GM18517 (cell line): ENCODE measurements at regions not wholly inside any gene's neighbourhood (a gene's known extent, or its start where the extent isn't known, plus 50 kb on each side); places are given as distances from the start of the nearest gene placed in this dataset.

ENCODE experiments used
- ATAC-seq: cut with Tn5 transposase; IDR thresholded peaks from one replicate; pipeline ENCODE4 v1.9.1; 2021; ENCODE audit warnings: mild to moderate bottlenecking, moderate library complexity; ENCODE audit not compliant: unreplicated experiment

GRCh38 chr7:142420554-142421362 is 162.9 kb upstream of the PRSS58 start:
- no peak for ATAC-seq

- no peak for ATAC-seq
Measured at GRCh38 chr7:142418326-142418725, 160.5 kb upstream of the PRSS58 start.

GRCh38 chr7:142414915-142415314 is 157.1 kb upstream of the PRSS58 start:
- no peak for ATAC-seq

DNA sequence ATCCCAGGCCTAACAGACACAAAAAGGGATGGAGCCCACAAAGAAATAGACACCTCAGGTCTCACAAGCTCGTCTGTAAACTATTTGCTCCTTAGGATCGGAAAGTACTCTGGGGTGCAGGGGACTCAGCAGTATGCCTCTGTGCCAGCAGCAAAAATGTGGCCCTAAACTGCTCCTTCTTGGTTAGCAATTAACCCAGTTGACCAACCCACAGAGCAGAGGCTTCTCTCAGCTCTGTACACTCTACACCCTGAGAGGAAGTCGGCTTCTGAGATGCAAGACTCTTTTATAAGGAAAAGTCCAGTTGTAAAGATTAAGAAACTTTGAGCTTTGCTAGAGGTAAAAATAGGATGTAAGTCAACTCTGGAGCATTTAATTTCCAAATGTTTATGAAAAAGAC is 156.3 kb upstream of the PRSS58 start:
- ATAC-seq: no peak

DNA sequence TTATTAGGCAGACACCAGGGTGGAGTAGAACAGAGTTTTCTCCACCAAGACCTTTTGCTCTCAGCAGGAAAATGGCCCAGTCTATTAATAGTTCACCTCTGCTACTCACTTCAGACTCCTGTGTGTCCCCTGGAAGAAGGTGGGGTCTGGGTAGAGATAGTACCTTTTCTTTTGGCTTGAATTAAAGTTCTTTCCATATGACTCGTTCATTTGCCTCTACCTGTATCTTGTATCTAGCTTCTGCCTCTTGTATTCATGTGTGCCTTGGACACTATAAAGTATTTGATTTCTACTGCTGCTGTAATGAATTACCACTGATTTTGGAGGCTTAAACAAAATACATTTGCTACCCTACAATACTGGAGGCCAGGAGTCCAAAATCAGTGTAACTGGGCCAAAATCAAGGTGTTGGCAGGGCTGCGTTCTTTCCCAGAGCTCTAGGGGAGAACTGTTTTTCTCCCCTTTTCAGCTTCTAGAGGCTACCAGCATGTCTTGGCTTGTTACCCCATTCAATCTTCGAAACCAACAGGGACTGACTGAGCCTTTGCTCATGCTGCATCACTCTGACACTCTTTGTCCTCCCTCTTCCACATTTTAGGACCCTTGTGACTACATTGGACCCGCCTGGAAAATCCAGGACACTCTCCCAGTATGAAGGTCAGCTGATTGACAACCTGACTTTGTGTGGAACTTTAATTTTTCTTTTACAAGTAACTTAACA is 155.6 kb upstream of the PRSS58 start:
- no peak for ATAC-seq

DNA sequence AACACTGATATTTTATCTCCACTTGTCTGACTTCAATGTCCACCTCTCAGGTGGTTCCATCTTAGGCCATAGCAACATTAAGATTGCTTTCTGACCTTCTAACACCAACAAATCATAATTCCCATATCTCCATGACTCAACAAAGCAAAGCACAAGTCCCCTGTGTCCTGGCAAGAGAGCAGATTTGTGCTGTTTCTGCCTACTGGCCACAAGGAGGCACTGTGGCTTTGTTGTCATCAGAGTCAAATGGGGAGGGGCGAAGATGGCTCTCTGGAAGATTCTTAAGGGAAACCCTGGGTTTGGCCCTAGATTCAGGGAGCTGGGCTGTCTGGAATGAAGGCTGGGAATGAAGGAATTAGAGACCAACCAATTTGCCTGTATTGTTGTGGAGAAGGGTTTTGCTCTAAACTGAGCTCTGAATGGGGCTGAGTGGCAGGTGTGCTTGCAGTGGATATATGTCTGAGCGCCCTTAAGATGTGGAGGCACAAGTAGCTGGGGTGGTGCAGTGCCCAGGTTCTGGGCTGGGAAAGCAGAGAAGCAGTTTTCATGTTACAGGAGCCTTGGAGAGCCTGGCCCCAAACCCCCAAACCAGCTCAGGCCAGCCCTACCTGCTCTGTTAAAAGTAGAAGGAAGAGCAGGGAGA is 154.8 kb upstream of the PRSS58 start:
- ATAC-seq: peak; percentile 91

DNA sequence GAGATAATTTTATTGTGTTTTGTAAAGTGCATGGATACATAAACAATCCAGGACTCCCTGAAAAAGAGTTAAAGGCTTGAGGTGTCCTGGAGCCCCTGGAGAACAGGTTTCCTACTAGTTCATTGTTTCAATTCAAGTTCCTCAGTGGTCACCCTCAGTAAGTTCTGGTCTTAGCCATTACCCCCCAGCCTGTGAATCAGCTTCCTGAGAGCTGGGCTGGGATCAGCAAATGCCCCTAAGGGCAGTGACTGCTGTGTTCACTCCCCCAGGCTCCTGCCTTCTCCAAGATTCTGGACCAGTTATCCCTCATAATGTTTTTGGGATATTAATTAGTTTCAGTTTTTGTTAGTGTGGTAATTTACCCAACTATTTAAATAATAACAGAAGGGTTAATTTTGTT is 151.6 kb upstream of the PRSS58 start:
- ATAC-seq: no peak

DNA sequence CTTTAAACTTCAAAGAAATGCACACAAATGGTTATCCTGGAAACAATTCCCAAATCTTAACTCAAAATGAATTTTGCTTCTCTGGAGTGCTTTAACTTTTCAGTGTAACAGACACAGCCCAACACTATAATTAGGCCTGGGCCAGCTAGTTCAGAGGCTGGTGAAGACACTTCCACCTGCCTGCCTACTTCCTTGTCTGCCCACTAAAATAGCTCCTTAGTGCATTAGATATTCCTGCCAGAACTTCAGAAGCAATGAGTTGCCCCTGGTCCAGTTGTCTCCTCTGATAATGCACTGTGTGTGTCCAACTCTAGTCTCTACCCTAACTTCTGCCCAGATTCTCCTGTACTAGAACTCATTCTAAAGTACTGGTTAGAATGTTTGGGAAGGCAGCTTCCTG is 150.9 kb upstream of the PRSS58 start:
- ATAC-seq: no peak

- ATAC-seq: no peak
Measured at GRCh38 chr7:142407939-142408570, 150.2 kb upstream of the PRSS58 start.

- ATAC-seq: no peak
Measured at GRCh38 chr7:142405122-142405765, 147.4 kb upstream of the PRSS58 start.

DNA sequence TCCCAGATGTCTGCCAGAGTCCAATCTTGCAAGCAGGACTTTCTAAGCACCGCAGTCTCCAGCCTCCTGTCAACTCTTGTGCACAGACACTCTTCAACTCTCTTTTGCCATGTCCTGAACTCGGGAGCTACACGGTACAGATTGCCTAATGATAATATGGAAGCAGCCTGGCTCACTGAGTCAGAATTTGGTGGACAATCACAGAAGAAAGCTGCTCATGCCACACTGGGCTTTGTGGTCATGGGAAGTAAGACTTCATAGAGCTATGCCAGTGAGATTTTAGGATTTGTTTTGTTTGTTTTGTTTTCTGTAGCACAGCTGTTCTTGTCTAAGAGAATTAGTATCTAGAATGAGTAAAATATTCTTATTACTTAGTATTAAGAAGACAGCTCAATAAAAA is 144.1 kb upstream of the PRSS58 start:
- ATAC-seq: no peak

DNA sequence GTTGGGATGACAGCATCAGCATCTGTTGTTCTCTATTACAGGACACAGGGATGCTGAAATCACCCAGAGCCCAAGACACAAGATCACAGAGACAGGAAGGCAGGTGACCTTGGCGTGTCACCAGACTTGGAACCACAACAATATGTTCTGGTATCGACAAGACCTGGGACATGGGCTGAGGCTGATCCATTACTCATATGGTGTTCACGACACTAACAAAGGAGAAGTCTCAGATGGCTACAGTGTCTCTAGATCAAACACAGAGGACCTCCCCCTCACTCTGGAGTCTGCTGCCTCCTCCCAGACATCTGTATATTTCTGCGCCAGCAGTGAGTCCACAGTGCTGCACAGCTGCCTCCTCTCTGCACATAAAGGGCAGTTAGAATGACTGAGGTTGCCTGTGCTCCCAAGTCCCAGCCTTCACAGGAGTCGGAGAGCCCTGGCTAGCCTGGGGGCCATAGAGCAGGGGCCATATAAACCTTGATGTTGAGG is 142.2 kb upstream of the PRSS58 start:
- no peak for ATAC-seq

DNA sequence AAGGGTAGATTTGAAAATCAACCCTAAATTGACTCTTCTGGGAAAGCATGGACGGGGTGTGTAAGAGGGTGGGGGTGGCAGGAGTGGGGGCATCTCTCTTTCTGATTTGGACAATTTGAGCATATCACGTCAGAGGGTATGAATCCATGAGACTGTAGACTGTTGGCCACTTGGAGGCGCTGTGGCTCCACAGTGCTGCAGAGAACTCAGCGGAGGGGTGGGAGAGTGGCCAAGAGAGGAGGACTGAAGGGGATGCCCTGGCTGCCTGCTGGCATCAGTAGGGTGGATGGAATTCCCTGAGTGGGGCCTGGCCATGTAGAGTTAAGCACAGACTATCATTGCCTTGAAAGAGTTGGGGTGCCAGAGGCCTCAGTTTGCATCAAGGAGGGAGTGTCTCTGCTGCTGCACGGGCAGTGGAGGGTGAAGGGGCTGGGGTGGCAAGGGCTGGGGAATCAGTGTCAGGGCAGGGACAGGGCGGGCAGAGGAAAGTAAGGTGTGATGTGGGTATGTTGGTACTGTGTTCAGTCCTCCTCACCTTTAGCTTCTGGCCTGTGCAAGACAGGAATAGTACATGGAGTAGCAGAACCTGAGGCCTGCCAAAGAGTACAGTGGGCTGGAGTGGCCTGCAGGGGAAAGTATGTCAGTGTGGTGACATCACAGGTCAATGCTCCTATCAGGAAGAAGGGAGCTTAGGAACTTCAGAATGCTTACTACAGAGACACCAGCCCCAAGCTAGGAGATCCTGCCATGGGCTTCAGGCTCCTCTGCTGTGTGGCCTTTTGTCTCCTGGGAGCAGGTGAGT is 133.5 kb upstream of the PRSS58 start:
- ATAC-seq: no peak

GRCh38 chr7:142389544-142389943 is 131.7 kb upstream of the PRSS58 start:
- ATAC-seq: no peak

DNA sequence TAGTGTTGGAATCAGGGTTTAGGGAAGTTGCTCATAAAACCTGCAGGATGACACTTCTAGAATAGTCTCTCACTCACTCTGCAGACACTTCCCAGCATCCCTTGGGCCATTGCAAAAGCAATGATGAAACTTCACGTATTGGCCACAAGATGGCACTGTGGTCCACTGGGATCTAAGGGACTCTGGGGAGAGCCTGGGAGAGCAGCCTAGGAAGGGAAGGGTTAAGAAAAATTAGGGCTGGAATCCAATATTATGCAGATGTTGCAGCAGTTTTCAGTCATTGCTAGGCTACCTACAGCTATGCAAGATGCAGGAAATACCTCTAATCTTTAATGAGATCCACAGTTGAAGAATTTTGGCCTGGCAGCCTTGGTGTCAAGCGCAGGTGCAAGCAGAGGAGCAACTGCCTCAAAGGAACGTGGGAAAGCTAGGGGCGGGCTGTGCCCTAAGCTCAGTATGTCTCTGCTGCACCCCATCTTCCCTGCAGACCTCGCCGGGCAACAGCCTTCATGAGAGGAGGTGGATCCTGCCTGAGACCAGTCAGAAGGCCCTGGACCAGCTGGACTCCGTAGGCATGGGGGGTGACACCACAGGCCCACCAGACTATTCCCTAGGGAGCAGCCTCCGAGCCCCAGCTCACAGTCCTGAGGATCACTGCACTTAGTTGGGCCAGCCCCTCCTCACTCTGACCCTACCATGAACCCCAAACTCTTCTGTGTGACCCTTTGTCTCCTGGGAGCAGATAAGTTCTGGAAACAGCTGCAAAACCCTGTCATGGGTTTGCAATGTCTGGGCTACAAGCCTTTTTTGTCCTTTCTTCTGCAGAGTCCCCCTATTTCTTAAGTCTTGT is 127.9 kb upstream of the PRSS58 start:
- peak; percentile 84 for ATAC-seq

DNA sequence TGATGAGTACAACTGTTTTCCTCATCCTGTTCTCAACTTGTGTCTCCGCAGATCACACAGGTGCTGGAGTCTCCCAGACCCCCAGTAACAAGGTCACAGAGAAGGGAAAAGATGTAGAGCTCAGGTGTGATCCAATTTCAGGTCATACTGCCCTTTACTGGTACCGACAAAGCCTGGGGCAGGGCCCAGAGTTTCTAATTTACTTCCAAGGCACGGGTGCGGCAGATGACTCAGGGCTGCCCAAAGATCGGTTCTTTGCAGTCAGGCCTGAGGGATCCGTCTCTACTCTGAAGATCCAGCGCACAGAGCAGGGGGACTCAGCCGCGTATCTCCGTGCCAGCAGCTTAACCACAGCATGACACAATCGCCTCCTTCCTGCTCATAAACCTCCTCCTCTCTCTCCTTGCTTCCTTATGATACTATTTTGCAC is 126.7 kb upstream of the PRSS58 start:
- ATAC-seq: no peak

- ATAC-seq: no peak
Measured at GRCh38 chr7:142383841-142384492, 126.1 kb upstream of the PRSS58 start.

DNA sequence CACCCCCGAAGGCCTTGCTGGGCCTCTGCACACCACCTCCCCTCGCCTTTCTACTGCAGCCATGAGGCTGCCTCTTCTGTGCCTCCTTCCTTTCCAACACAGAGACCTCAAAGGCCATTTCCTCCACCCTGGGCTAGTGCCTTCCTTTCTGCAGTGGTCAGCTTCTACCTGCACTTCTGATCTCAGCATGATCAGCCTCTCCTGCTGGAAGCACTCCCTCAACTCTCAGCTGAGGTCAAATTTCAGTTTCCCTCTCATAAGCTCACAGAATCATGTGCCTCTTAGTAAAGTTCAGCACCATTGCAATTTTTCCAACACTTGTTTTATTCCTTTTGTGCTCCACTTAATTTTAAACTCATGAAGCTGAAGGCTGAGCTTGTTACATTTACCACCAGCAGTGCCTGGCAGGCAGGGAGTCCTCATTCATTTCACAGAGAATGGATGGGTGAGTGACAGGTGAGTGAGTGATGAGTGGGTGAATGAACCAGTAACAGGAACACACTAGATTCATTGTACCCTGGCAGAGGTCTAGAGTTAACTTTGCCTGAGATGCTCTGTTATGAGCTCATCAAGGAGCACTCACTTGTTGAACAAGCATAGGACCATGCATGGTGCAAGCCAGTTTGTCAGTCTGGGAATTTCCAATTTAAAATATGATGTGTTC is 124.0 kb upstream of the PRSS58 start:
- no peak for ATAC-seq
